ENCODE measurements at regions not wholly inside any gene's neighbourhood (a gene's known extent, or its start where the extent isn't known, plus 50 kb on each side); places are given as distances from the start of the nearest gene placed in this dataset.

DNA sequence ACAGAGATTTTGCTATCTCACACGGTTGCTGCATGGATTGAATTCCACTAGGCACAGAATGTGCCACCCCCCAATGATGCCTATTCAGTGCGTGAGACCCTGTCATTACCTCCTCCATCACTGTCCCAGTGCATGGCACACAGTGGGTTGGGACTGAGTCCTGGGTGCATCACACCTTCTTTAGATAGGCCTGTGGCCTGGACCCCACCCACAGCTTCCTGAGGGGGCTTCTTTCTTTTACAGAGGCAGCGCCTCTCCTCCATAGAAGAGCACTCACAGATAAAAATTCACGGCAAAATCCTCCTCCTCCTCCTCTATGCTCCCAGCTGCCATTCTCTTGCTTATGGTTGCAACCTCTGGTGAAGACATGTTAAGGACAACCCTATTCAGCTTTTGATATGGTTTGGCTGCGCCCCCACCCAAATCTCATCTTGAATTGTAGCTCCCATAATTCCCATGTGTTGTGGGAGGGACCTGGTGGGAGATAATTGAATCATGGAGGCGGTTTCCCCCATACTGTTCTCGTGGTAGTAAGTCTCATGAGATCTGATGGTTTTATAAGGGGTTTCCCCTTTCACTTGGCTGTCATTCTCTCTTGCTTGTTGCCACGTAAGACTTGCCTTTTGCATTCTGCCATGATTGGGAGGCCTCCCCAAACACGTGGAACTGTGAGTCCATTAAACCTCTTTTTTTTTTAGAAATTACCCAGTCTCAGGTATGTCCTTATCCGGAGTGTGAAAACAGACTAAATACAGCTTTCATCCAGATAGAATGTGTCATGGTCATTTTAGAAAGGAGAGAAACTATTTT is 147.6 kb downstream of the KLF13 start:
- peak overlapping the region; percentile 52 for H3K4me3 ChIP-seq (ENCODE audit: low read depth, low read length)
- DNase-seq (ENCODE audit: low read depth): peak; percentile 75
- TF ChIP-seq, protein P1, sequence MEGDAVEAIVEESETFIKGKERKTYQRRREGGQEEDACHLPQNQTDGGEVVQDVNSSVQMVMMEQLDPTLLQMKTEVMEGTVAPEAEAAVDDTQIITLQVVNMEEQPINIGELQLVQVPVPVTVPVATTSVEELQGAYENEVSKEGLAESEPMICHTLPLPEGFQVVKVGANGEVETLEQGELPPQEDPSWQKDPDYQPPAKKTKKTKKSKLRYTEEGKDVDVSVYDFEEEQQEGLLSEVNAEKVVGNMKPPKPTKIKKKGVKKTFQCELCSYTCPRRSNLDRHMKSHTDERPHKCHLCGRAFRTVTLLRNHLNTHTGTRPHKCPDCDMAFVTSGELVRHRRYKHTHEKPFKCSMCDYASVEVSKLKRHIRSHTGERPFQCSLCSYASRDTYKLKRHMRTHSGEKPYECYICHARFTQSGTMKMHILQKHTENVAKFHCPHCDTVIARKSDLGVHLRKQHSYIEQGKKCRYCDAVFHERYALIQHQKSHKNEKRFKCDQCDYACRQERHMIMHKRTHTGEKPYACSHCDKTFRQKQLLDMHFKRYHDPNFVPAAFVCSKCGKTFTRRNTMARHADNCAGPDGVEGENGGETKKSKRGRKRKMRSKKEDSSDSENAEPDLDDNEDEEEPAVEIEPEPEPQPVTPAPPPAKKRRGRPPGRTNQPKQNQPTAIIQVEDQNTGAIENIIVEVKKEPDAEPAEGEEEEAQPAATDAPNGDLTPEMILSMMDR (IDR thresholded peaks at IDR 0.05; ENCODE audit: insufficient read depth, low read depth, low read length, missing control alignments): no peak

DNA sequence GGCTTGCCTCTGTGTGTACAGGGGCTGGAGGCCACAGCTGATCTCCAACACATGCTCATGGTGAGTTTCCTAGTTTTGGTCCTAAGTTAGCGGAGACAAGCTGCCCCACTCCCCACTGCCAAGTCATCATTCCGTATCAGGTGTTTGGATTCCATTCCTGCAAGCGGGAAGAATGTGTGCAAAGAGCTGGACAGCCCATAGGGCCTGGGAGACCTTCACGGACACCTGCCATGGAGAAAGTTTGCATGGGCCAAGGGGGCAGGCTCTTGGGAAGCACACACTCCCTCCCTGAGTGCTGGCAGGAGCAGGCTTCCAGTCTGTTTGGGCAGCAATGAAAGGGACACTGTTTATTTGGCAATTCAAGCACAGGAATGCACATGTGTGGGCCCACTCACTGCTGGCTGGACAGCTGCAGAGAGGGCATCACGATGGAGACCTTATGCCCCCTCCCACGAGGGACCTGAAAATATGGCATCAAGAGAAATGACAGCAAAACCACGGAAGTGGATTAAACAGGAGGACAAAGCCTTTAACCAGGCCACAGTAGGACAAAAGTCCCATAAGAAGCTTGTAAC is 149.7 kb downstream of the KLF13 start:
- no peak overlapping the region for H3K4me3 ChIP-seq (ENCODE audit: low read depth, low read length)
- no peak for DNase-seq (ENCODE audit: low read depth)
- TF ChIP-seq, protein P1 (IDR thresholded peaks at IDR 0.05; ENCODE audit: insufficient read depth, low read depth, low read length, missing control alignments): no peak

DNA sequence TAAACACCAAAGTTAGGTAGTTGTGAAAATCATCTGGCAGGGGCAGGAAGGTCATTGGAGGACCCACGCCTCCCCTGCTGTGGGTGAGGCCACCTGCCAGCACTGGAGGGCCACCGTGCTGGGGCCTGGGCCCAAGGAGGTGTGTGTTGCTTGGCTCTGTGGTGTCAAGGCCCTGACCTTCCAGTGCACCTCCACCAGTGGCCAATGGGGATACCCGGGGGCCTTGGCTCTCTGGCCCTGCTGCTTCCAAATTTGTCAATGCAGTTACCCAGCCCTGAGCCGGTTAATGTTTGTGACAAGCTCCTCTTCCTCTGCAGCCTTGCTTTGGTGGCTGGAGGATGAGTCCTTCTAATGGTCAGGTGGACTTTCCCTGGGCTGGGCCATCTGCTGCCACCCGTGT is 150.2 kb downstream of the KLF13 start:
- DNase-seq (ENCODE audit: low read depth): no peak
- TF ChIP-seq, protein P1 (IDR thresholded peaks at IDR 0.05; ENCODE audit: insufficient read depth, low read depth, low read length, missing control alignments): no peak
- H3K4me3 ChIP-seq (ENCODE audit: low read depth, low read length): no peak overlapping the region

DNA sequence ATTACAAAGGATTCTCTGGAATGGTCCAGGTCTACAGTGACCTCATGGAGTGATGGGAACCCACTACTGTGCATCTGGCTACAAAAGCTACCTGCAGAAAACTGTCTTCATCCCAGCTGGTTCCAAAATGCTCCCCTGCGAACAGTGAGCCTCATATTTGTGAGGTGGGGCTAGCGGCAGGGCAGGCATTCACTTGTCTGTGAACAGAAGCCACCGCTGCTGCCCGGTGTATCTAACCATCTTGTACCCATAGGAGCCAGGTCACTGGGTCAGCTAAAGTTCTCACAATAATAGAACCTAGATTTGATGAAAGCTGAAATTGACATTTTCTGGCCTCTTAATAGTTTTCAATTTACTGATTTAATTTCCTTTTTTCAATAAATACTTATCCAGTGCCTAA is 150.7 kb downstream of the KLF13 start:
- TF ChIP-seq, protein P1 (IDR thresholded peaks at IDR 0.05; ENCODE audit: insufficient read depth, low read depth, low read length, missing control alignments): no peak
- H3K4me3 ChIP-seq (ENCODE audit: low read depth, low read length): no peak overlapping the region
- no peak for DNase-seq (ENCODE audit: low read depth)

DNA sequence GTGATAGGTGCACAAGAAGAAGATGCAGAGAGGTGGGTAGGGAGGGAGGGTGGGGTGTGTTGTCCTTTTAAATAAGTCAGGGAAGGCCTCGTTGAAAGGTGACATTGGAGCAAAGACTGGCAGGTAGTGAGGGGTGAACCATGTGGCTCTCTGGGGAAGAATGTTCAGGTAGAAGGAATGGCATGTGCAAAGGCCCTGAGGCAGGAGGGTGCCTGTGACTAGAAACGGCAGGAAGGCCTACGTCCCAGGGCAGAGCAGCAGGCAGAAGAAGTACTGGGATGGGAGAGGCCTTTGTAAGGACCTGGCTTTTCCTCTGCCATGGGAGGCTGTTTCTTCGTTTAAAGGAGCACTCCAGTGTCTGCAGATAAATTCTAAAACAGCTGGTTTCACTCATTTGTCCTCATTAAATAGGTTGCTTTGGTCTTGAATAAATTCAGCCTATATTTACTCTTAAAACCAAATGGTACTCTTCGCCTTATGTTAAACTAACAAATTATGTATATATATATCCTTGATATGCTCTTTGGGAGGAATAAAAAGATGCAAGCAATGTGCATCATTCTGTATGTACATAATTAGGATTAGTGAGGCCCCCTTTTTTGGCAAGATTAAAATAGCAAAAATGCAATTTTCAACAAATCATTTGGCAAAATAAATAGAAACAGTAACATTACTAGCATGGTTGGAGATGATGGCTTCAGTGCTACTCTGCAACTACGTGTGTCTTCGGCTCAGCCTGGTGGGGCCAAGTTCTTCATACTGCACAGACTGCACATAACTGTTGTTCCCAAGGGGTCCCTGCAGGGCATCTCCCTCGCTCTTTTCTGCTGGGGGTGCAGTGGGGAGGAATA is 151.4 kb downstream of the KLF13 start:
- TF ChIP-seq, protein P1 (IDR thresholded peaks at IDR 0.05; ENCODE audit: insufficient read depth, low read depth, low read length, missing control alignments): no peak
- no peak overlapping the region for H3K4me3 ChIP-seq (ENCODE audit: low read depth, low read length)
- DNase-seq (ENCODE audit: low read depth): no peak

DNA sequence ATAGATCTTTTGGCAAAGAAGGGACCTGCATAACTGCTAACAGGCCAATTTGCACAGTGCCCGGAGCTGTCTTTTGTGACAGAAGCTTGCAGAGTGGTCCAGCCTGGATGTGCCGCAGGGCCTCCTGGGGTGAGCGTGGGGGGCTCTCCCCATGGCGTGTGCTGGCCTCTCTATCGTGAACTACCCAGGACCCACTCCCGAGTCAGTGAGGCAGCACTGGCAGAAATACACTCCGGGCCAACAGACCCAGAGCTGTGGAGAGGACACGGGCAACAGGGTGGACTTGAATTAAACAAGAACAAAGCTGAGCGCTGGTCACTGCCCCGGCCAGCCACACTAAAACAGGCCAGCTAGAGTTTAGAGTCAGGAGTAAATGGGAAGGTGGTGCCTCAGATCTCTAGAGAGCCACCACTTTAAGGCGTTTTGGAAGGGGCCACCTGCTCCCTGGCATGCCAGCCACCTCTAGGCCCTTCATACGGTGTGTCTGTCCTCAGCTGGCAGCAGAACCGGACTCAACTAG is 152.1 kb downstream of the KLF13 start:
- DNase-seq (ENCODE audit: low read depth): no peak
- TF ChIP-seq, protein P1 (IDR thresholded peaks at IDR 0.05; ENCODE audit: insufficient read depth, low read depth, low read length, missing control alignments): no peak
- H3K4me3 ChIP-seq (ENCODE audit: low read depth, low read length): no peak overlapping the region
